Keratinocyte (primary cell): ENCODE measurements at regions not wholly inside any gene's neighbourhood (a gene's known extent, or its start where the extent isn't known, plus 50 kb on each side); places are given as distances from the start of the nearest gene placed in this dataset.

Source experiments
- EZH2 ChIP-seq: IDR thresholded peaks from one replicate; pipeline ENCODE4 v1.6.1; 2012; ENCODE audit warnings: inconsistent platforms, mild to moderate bottlenecking, low read length, moderate library complexity
- TF ChIP-seq, protein P1 (sequence below), 3 experiments: IDR thresholded peaks in 1 of 3; conservative IDR thresholded peaks in 1 of 3; optimal IDR thresholded peaks in 1 of 3; 2 replicates in 2 of 3; 3 replicates in 1 of 3; pipeline versions ENCODE3 to v1.5.1; 2011; ENCODE audit warnings: low read length in 3 of 3, mild to moderate bottlenecking in 3 of 3, moderate library complexity in 2 of 3, control low read depth in 1 of 3, inconsistent platforms in 1 of 3; ENCODE audit not compliant: insufficient read depth in 2 of 3; ENCODE audit errors: extremely low read depth in 1 of 3

GRCh38 chr12:90124289-90124688 lies 415.7 kb upstream of the ATP2B1 start:
- TF ChIP-seq, protein P1, sequence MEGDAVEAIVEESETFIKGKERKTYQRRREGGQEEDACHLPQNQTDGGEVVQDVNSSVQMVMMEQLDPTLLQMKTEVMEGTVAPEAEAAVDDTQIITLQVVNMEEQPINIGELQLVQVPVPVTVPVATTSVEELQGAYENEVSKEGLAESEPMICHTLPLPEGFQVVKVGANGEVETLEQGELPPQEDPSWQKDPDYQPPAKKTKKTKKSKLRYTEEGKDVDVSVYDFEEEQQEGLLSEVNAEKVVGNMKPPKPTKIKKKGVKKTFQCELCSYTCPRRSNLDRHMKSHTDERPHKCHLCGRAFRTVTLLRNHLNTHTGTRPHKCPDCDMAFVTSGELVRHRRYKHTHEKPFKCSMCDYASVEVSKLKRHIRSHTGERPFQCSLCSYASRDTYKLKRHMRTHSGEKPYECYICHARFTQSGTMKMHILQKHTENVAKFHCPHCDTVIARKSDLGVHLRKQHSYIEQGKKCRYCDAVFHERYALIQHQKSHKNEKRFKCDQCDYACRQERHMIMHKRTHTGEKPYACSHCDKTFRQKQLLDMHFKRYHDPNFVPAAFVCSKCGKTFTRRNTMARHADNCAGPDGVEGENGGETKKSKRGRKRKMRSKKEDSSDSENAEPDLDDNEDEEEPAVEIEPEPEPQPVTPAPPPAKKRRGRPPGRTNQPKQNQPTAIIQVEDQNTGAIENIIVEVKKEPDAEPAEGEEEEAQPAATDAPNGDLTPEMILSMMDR (optimal IDR thresholded peaks at IDR 0.05 in 1 of 3, IDR thresholded peaks at IDR 0.05 in 1 of 3, conservative IDR thresholded peaks at IDR 0.05 in 1 of 3; ENCODE audit: extremely low read depth in 1 of 3, insufficient read depth in 2 of 3, low read length in 3 of 3) = no peak
- no peak for TF ChIP-seq EZH2
